DOHH2 (cell line): ENCODE measurements at regions not wholly inside any gene's neighbourhood (a gene's known extent, or its start where the extent isn't known, plus 50 kb on each side); places are given as distances from the start of the nearest gene placed in this dataset.

Experiments
- H3F3A ChIP-seq: fragments of 200-600 bp; sonication (generic), shearing (Covaris generic); 2 replicates; pipeline ENCODE4 v1.6.0; 2016; ENCODE audit warnings: antibody characterized with exemption, mild to moderate bottlenecking; ENCODE audit not compliant: control insufficient read depth, insufficient read depth
- H3K27ac ChIP-seq: fragments of 200-600 bp; sonication (generic); 2 replicates; pipeline ENCODE4 v1.5.1; 2014; ENCODE audit warnings: low read depth, mild to moderate bottlenecking, low read length, moderate library complexity
- H3K27me3 ChIP-seq: fragments of 200-600 bp; sonication (generic); 2 replicates; pipeline ENCODE4 v1.6.1; 2014; ENCODE audit warnings: mild to moderate bottlenecking, low read length, mixed read lengths; ENCODE audit not compliant: control insufficient read depth
- H3K36me3 ChIP-seq: fragments of 200-600 bp; sonication (generic); 2 replicates; pipeline ENCODE4 v1.6.1; 2014; ENCODE audit warnings: mild to moderate bottlenecking, low read length, moderate library complexity, mixed read lengths; ENCODE audit not compliant: control insufficient read depth
- H3K4me1 ChIP-seq: fragments of 200-600 bp; sonication (generic); 2 replicates; pipeline ENCODE4 v1.6.1; 2014; ENCODE audit warnings: mild to moderate bottlenecking, low read length, mixed read lengths; ENCODE audit not compliant: control insufficient read depth
- H3K4me2 ChIP-seq: fragments of 200-600 bp; sonication (generic); 2 replicates; pipeline ENCODE4 v1.6.0; 2014; ENCODE audit warnings: mild to moderate bottlenecking, low read length, moderate library complexity
- H3K4me3 ChIP-seq: fragments of 200-600 bp; sonication (generic); 2 replicates; pipeline ENCODE4 v1.5.1; 2014; ENCODE audit warnings: mild to moderate bottlenecking, low read length, mixed read lengths
- H3K79me2 ChIP-seq: fragments of 200-600 bp; sonication (generic); 2 replicates; pipeline ENCODE4 v1.6.1; 2014; ENCODE audit warnings: mild to moderate bottlenecking, low read length, mixed read lengths; ENCODE audit not compliant: control insufficient read depth
- H3K9me2 ChIP-seq: fragments of 200-600 bp; sonication (generic); replicated peaks from 2 replicates; pipeline ENCODE4 v1.6.1; 2014; ENCODE audit warnings: mild to moderate bottlenecking, low read length, mixed read lengths; ENCODE audit not compliant: control insufficient read depth
- H3K9me3 ChIP-seq: fragments of 200-600 bp; sonication (generic); 2 replicates; pipeline ENCODE4 v1.6.1; 2014; ENCODE audit warnings: antibody characterized with exemption, low read length, mixed read lengths; ENCODE audit not compliant: control insufficient read depth, insufficient read depth
- H4K20me1 ChIP-seq: fragments of 200-600 bp; sonication (generic); 2 replicates; pipeline ENCODE4 v1.6.0; 2014; ENCODE audit warnings: low read depth, mild to moderate bottlenecking, antibody characterized with exemption, low read length, moderate library complexity; ENCODE audit not compliant: control insufficient read depth, insufficient read depth
- CTCF ChIP-seq: fragments of 200-600 bp; sonication (generic); IDR thresholded peaks from one replicate; pipeline ENCODE4 v1.5.1; 2014; ENCODE audit warnings: antibody characterized with exemption, mild to moderate bottlenecking, low read depth, low read length; ENCODE audit not compliant: poor library complexity, severe bottlenecking
- EZH2phosphoT487 ChIP-seq: fragments of 200-600 bp; sonication (generic); IDR thresholded peaks from 2 replicates; pipeline ENCODE4 v1.6.1; 2017; ENCODE audit warnings: borderline replicate concordance, mild to moderate bottlenecking, antibody characterized with exemption, low read length, moderate library complexity, mixed read lengths

GRCh38 chr7:25989140-25989705, 162.8 kb upstream of the NFE2L3 start:
- Histone ChIP-seq H3K27me3 (peaks cover 41% of the 10 kb centered on the region), H3F3A (no peaks in the 10 kb centered on the region), H3K9me3 (no peaks in the 10 kb centered on the region), H3K9me2 (no peaks in the 10 kb centered on the region), H3K4me3 (no peak overlapping the region), H3K79me2 (no peaks in the 10 kb centered on the region), H3K27ac (no peak overlapping the region), H3K36me3 (no peaks in the 10 kb centered on the region), H3K4me2 (no peak overlapping the region), H4K20me1 (no peaks in the 10 kb centered on the region), H3K4me1 (no peaks in the 10 kb centered on the region)
- TF ChIP-seq CTCF (no peak), EZH2phosphoT487 (no peak)

GRCh38 chr7:25994433-25994994, 157.5 kb upstream of the NFE2L3 start:
- Histone ChIP-seq H3F3A (no peaks in the 10 kb centered on the region), H4K20me1 (no peaks in the 10 kb centered on the region), H3K4me2 (no peak overlapping the region), H3K36me3 (no peaks in the 10 kb centered on the region), H3K79me2 (no peaks in the 10 kb centered on the region), H3K4me3 (no peak overlapping the region), H3K27me3 (peaks cover 51% of the 10 kb centered on the region), H3K9me2 (no peaks in the 10 kb centered on the region), H3K27ac (no peak overlapping the region), H3K4me1 (no peaks in the 10 kb centered on the region), H3K9me3 (no peaks in the 10 kb centered on the region)
- TF ChIP-seq EZH2phosphoT487 (no peak), CTCF (no peak)

DNA sequence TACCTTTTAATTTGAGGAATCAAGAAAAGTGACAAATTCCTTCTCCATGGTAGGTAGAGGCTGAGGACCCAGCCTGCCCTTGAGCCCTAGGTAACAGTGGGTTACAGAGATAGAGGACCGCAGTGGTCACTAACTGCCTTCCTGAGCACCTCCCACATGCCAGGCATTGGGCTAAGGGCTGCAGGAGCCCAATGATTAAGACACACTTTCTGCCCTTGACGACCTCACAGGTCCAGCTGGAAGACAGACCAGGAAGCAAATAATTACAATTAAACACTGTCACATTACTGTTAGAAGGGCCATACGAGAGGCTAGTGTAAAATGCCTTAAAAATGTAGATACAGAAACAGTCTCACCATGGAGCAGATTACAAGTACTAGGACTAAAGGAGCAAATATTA, 156.8 kb upstream of the NFE2L3 start:
- Histone ChIP-seq H3K27me3 (peaks cover 50% of the 10 kb centered on the region), H3K9me2 (no peaks in the 10 kb centered on the region), H3K79me2 (no peaks in the 10 kb centered on the region), H3K4me1 (no peaks in the 10 kb centered on the region), H4K20me1 (no peaks in the 10 kb centered on the region), H3K9me3 (no peaks in the 10 kb centered on the region), H3K4me2 (no peak overlapping the region), H3F3A (no peaks in the 10 kb centered on the region), H3K27ac (no peak overlapping the region), H3K36me3 (no peaks in the 10 kb centered on the region), H3K4me3 (no peak overlapping the region)
- TF ChIP-seq EZH2phosphoT487 (no peak), CTCF (no peak)
